ENCODE measurements at regions not wholly inside any gene's neighbourhood (a gene's known extent, or its start where the extent isn't known, plus 50 kb on each side); places are given as distances from the start of the nearest gene placed in this dataset.
A peak's percentile ranks its signal among the peaks of the same experiment; 100 is the strongest.
"Not testable (repeated sequence)": the region's sequence is repeated elsewhere in the genome, so short reads cannot be mapped to it uniquely, and the experiment has no call there.

GRCh38 chr11:87878373-87878825, 296.8 kb downstream of the RAB38 start:
- peak; percentile 24 to 26 for DNase-seq (ENCODE audit: low read depth in 2 of 2)

- DNase-seq (ENCODE audit: low read depth in 2 of 2): no peak
Observed at GRCh38 chr11:87871056-87871455, 304.2 kb downstream of the RAB38 start.

GRCh38 chr11:87870086-87870485, 305.2 kb downstream of the RAB38 start:
- no peak for DNase-seq (ENCODE audit: low read depth in 2 of 2)

DNA sequence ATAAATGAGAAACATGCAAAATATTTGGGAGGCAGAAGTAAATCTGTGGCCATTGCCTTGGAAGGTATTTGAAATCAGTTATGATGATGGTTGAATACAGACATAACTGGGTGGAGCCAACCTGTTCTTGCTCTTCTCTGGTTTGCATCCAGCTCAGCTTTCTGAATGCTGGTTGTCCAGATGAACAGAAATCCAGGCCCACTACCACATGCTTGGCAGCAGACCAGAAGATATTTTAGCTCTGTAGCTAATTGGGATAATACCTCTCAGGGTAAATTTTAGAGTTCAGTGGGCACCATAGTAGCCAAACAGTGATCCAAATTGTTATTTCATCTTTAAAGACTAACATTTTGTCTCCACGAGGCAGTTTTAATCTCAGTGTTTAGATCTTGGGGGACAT, 308.3 kb downstream of the RAB38 start:
- DNase-seq (ENCODE audit: low read depth in 2 of 2): no peak

GRCh38 chr11:87861030-87861429, 314.2 kb downstream of the RAB38 start:
- no peak for DNase-seq (ENCODE audit: low read depth in 2 of 2)

- DNase-seq (ENCODE audit: low read depth in 2 of 2): no peak
Observed at GRCh38 chr11:87859636-87860035, 315.6 kb downstream of the RAB38 start.

GRCh38 chr11:87851827-87852226, 323.4 kb downstream of the RAB38 start:
- DNase-seq (ENCODE audit: low read depth in 2 of 2): no peak

DNA sequence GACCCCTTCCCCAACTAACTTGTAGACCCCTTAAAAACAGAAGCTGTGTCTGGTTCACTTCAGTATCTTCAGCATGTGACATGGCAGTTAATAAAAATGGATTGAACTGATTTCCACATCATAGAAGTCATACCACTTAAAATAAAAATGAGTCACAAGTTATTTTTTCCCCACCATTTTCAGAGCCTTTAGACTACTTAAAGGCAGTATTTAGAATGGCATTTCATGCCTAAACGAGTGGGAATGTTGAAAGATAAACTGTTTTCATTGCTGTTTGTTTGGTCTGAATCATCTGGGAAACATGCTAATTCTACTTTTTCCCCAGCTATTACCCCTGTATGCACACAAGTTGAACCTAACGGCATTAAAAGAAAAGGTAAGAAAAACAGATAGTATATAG, 324.0 kb downstream of the RAB38 start:
- DNase-seq (ENCODE audit: low read depth in 2 of 2): no peak

DNA sequence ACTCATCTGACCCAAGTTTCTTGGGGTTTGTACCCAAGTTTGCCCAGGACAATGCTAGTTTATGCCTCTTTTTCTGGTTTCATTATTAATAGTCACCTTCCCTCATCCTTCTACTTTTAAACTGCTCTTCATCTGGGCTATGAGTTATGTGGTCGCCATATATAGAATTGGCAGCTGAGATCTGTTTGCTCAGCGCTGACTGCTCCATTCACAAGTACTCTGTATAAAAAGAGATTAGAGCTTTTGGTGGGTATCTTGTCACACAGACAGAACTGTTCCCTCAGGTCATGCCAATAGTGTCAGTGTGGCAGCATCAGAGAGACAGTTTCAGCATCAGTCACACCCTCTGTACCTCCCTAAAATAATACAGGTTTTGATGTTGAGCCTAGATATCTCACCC, 326.0 kb downstream of the RAB38 start:
- no peak for DNase-seq (ENCODE audit: low read depth in 2 of 2)

DNA sequence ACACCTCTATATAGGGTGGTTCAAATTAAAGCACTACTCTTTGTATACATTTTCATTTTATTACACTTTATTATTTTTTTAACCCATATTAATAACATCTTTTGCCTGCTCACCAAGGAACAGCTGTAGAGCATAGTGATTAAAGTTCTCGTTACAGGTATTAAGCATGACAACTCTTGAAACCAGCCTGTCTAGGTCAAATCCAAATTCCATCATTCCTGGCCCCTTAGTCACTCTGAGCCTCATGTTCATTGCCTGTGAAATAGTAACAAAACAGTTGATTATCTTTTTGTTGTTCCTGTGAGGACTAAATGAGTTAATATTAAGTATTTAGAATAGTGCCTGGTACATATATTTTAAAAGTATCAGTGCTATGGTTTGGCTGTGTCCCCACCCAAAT, 334.5 kb downstream of the RAB38 start:
- no peak for DNase-seq (ENCODE audit: low read depth in 2 of 2)

- no peak for DNase-seq (ENCODE audit: low read depth in 2 of 2)
Observed at GRCh38 chr11:87832211-87832610, 343.0 kb downstream of the RAB38 start.

- DNase-seq (ENCODE audit: low read depth in 2 of 2): no peak
Observed at GRCh38 chr11:87820011-87820410, 355.2 kb downstream of the RAB38 start.

DNA sequence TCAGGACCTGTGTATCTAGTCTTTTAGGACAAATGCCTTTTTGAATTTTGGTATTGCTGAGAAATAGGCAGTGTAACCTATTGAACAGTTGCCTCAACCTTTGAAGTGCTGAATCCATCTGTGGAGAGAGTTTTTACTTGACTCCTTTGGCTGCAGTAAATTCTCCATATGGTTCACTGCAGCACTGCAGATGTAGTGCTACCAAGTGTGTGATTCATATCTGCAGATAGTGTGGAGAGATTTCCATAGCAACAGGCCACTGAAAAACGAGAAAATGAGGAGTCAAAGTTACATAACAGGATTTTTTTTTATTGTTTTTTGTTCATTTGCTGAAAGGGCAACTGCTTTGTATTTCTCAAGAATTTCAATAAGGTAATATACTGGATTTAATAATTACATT, 356.1 kb downstream of the RAB38 start:
- peak; percentile 3 to 7 for DNase-seq (ENCODE audit: low read depth in 2 of 2)

GRCh38 chr11:87812571-87813365, 362.5 kb downstream of the RAB38 start:
- DNase-seq (ENCODE audit: low read depth in 2 of 2): no peak

DNA sequence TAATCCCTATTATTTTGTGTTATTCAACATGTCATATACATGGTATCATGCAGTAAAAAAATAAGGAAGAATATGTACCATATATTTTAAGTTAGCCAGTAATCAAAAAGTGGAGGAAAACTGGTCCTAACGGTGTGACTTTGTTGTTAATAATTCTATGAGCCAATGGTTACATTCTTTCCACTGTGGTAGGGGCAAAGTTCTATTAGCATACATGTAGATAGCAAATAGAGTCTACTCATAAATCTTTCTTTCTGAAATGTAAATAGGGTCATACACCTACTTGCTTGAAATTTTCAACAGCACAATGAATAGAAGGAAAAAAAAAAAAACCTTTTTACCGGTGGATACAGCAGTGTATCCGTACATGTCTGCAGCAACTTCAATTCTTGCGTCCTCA, 364.8 kb downstream of the RAB38 start:
- no peak for DNase-seq (ENCODE audit: low read depth in 2 of 2)

- no peak for DNase-seq (ENCODE audit: low read depth in 2 of 2)
Observed at GRCh38 chr11:87809256-87809655, 366.0 kb downstream of the RAB38 start.

GRCh38 chr11:87804176-87804575, 371.1 kb downstream of the RAB38 start:
- DNase-seq (ENCODE audit: low read depth in 2 of 2): no peak

- DNase-seq (ENCODE audit: low read depth in 2 of 2): no peak
Observed at GRCh38 chr11:87803748-87804147, 371.5 kb downstream of the RAB38 start.

- DNase-seq (ENCODE audit: low read depth in 2 of 2): not testable (repeated sequence)
Observed at GRCh38 chr11:87784862-87785261, 390.4 kb downstream of the RAB38 start.

- DNase-seq (ENCODE audit: low read depth in 2 of 2): no peak
Observed at GRCh38 chr11:87780068-87780413, 395.2 kb downstream of the RAB38 start.

- no peak for DNase-seq (ENCODE audit: low read depth in 2 of 2)
Observed at GRCh38 chr11:87779276-87780067, 395.8 kb downstream of the RAB38 start.

- no peak for DNase-seq (ENCODE audit: low read depth in 2 of 2)
Observed at GRCh38 chr11:87778357-87778756, 396.9 kb downstream of the RAB38 start.

- DNase-seq (ENCODE audit: low read depth in 2 of 2): no peak
Observed at GRCh38 chr11:87775036-87775435, 400.2 kb downstream of the RAB38 start.

All from fibroblast of skin of left biceps (primary cell).